Stimulated activated CD4-positive, alpha-beta T cell treated with anti-CD3 and anti-CD28 coated beads, Interleukin-4, amount 100 ng/mL, for 24 hours (primary cell): ENCODE measurements at regions not wholly inside any gene's neighbourhood (a gene's known extent, or its start where the extent isn't known, plus 50 kb on each side); places are given as distances from the start of the nearest gene placed in this dataset.
"Not testable (repeated sequence)": the region's sequence is repeated elsewhere in the genome, so short reads cannot be mapped to it uniquely, and the experiment has no call there.

Source experiments
- DNase-seq: peaks from one replicate; pipeline ENCODE4 v3.0.0-alpha.2; 2020

DNA sequence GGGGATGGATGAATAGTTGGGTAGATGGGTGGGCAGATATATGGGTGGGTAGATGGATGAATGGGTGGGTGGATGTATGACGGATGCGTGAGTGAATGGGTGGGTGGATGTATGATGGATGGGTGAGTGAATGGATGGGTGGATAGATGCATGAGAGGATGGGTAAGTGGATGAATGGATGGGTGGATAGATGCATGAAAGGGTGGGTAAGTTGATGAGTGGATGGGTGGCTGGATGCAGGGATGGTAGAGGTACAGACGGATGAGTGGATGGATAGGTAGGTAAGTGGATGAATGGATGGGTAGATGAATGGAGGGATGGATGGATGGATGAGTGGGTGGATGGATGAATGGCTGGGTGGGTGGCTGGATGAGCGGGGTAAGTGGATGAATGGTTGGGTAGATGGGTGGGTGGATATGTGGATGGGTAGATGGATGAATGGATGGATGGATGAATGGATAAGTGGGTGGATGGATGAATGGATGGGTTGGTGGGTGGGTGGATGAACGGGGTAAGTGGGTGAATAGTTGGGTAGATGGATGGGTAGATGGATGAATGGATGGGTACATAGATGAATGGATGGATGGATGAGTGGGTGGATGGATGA lies 208.9 kb downstream of the NPIPB11 start:
- DNase-seq, result not testable (repeated sequence)

DNA sequence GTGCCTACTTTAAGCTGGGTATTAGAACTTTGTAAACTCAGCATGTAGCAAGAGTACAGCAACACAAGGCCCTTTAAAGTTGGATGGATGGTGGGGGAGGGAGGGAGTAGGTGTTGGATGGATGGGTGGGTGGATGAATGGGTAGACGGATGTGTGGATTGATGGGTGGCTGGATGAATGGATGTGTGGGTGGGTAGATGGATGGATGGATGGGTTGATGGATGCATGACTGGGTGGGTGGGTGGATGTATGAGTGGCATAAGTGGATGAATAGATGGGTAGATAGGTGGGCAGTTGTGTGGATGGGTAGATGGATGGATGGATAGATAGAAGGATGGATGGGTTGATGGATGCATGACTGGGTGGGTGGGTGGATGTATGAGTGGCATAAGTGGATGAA lies 209.8 kb downstream of the NPIPB11 start:
- not testable (repeated sequence) for DNase-seq

DNA sequence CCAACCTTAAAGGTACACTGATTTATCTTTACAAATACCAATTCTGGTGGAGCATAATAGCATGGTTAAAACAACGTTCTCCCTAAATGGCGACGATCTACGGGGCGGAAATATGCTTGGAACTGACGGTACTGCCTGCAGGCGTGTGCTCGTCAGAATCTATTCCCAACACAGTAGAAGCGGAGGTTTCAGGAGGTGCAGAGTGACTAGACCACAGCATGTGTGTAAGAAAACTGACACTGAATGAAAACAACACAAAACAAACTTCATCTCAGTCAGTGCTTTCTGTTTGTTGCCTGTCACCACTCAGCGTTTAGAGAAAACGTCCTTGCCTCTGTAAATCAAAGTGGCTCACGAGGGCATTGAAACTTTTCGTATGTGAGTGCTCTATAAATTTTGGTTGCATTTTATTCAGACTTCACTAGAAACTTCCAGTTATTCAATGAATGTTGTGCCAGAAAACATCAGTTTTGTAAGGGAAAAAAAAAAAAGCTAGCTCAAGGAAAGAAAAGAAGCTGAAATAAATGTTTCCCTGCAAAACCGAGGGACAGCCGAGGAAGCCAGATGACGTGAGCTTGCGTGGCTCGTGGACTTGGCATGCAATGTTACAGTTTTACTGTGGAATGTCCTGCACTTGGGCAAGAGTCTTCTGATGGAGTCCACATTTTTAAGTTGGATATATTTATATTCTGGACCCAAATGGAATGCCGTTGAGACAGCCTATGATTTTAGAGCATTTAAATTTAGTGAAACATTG lies 210.4 kb downstream of the LAT start:
- not testable (repeated sequence) for DNase-seq

DNA sequence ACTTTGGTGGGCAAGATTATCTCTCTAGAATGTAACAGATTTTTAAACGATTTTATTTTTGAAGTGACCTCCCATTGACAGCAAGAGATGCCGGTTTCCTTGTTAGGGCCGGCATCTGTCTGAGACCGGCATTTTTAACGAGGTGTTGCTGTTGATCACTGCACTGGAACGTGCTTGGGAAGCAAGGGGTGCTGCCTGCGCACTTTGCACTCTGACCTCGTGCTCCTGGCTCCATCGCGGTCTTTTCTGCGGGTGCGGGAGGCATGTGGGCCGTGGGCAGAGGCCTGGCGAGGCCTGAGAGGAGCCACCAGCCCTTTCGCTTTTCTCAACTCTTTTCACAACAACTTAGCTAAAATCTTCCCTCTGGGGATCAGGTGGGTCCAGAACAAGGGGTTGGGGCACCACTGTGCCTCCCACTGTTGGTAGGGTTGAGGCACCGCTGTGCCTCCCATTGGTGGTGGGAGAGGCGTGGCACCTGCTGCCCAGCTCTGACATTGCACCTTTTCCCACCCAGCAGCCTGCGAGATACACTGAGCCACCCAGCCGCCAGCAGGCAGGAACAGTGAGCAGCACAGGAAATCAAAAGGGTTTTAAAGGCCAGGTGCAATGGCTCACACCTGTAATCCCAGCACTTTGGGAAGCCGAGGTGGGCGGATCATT lies 209.5 kb downstream of the LAT start:
- DNase-seq, result not testable (repeated sequence)

DNA sequence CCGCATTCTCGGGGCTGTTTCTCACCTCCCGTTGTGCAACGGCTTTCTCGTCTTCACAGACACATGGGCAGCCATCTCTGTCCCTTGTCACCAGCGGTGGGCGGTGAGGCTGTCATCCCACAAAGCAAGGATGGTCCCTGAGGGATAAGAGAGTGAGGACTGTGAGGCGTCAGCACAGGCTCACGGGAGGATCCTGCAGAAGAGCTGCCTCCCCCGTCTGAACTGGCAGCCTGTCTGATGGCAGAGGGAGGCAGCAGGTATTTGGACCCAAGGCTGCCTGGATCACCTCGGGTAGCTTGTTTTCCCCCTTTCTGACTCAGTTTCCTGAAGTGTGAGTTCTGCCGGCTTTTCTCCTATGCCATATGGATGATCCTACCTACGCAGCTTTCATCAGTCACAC lies 208.8 kb downstream of the LAT start:
- DNase-seq, result not testable (repeated sequence)

DNA sequence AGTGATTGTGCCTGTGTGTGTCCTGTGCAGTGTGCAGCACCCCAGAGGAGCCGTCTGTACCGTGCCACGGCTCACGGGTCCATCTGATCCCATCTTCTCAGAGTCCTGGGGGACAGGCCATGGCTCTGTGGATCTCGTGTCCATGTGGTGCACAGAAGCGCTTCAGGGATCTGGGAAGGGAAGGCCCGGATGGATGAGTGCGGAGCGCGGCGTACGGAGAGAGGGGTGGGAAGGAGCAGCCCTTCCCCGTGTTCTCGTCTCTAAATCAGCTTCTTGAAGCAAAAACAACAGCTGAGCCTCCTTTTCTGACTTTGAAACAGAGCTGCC lies 208.4 kb downstream of the LAT start:
- not testable (repeated sequence) for DNase-seq

DNA sequence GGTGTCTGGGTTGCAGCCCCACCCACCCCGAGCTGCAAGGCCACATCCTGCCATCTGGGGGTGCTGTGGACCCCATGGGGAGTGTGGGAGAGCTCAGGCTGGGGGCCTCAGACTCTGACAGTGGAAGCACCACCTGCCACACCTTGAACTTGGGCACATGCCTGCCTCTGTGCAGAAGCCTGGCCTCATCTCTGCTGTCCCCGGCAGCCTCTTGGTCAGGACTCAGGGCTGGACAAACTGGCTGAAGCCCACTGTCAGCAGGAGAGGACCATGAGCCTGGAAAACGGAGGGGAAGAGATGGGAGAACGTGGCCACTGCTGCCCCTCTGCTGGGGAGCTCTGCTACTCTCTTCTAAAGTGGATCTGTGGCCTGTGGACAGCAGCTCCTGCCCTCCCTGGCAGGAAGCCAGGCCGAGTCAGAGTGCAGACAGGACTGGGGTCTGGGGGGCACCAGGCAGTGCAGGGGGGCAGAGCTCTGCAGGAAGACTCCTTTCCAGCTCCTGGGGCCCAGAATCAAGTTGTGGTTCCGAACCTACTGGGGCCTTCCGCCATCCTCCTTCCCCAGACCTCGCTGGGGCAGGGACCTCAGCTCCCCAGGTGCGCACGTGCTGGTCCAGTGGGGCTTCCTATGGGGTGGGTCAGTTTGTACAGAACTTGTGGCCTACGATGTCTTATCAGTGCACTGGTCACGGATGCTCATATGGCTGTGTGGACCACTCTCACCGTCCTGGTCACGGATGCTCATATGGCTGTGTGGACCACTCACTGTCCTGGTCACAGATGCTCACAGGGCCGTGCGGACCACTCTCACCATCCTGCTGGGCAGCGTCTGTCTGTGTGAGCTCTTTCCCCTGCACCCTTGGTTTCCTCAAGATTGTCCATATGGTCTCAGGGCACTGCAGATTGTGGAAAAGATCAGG lies 207.7 kb downstream of the LAT start:
- DNase-seq, result no peak

DNA sequence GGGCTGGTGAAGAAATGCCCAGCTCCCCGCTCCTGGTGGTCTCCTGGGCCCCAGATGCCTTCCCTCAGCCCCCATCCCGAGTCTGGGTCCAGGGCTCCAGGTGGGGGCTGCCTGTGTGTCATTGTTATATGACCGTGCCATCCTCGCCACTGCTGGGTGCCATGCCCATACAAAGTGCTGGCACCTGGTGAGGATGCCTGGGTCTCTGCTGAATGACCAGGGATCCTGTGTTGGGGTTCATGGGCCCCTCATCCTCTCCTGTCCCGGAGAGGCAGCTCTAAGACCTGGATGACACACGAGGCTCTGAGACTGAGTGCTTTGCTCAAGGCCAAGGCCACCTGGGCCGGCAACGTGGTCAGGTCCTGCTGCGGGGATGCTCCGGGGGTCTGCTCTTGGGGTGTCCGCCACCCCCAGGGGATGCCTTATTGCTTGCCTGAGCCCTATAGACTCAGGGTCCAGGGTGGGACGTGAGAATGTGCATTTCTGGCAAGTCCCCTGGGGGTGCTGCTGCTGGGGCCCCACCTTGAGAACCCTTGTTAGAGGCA lies 206.9 kb downstream of the LAT start:
- not testable (repeated sequence) for DNase-seq

DNA sequence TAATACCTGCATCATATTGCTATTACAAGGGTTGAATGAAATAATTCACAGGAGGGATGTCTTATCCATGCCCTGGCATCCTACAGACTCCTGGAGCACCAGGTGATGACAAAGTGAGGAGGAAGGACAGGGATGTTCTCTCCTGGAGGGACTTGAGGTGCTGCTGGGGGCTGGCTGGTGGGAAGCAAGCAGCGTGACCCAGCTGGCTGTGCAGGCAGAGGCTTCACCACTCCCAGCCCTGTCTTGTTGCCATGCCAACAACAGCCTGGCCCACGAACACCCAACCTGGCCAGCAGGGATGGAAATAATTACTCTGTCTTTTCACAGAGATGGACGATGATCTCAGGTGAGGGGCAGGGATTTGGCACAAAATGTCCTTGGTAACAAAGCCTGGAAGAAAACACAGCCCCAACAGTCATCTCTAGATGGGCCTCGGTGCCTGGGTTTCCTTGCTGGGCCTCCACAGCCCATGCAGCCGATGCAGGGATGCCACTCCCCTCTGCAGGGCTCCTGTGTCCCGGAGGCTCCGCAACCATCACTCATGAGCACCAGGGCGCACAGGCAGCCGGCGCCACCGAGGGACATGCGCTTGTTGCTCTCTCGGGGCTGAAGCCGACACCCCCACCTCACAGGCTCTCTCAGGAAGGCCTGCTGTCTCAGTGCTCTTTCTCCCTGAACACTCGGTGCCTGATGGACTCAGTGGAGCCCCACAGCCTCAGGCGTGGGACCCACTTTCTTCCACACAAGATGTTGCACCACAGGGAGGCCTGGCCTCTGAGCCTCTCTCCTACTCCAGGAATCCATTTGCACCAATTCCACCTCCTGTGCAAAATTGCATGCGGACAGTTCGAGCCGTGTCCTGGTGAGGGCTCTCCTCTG lies 205.9 kb downstream of the LAT start:
- not testable (repeated sequence) for DNase-seq

DNA sequence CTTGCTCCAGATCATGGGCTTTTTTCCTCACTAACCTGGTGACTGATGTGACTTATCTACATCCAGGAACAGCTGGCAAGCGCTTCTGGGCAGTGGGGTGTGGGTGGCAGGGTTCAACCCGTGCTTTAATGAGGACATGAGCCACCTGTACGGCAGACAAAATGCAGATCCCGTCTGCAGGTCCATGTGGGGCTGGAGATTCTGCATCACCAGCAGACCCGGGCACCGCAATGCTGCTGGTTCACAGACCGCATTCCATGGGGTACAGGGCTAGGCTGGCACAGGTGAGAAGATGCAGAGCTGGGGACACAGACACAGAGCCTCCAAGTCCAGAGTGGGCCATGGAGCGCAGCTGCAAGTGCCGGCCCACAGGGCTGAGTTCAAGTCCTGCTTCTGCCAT lies 204.0 kb downstream of the LAT start:
- DNase-seq, result not testable (repeated sequence)

DNA sequence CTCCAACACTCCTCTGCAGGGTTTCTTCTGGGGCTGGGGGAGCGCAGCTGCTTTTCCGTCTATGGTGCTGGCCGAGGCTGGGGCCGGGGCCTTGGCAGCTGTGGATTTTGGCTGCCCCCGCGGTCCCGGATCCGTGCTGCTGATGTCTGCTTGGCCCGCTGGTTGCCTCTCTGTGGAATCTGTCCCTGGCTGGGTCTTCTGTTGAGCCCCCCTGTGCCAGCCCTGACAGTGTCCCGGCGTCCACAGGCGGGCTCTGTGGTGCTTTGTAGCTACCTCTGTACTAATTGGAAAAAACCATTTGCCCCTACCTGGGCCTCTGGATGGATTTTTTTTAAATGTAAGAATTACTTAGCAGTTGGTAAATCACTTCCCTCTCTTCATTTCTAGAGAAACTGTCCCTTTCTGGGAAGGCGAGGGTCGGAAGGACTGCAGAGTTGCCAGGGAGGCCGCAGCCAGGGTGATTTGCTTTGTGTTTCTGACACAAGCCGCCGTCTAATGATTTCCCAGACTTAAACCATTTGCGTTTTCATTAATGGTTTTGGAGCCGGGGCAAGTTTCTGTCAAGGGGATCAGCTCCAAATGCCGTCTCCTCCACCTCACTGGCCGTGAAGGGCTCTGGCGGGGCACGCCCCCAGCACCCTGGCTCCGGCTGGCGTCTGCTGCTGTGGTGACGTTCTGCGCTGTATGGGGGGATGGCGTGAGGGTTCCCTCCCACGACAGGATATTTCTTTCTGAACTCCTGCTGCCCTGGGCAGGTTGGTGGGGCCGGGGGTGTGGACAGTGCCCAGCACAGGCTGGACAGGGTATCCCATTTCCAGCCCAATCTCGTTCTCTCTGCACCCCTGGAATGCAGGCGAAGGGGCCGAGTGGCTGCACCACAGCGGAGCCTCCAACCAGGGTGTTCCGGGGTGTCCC lies 201.7 kb downstream of the LAT start:
- DNase-seq, result not testable (repeated sequence)

DNA sequence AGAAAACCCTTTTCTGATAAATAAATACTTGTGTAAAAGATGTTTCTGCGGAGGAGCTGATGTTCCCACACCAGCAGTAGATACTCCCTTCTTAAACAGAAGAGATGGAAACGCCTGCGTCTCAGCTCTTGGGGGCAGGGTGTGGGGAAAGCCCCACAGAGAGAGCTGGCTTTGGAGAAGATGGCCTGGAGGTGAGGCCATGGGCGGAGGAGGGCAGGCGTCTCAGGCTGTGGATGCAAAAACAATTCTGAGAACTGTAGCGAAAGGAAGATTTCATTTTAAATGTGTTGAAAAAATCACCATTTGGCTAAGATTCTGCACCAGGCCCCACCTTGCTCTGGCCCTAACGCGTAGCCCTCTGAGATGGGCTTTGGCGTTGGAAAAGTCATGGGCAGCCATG lies 201.0 kb downstream of the LAT start:
- DNase-seq, result not testable (repeated sequence)

DNA sequence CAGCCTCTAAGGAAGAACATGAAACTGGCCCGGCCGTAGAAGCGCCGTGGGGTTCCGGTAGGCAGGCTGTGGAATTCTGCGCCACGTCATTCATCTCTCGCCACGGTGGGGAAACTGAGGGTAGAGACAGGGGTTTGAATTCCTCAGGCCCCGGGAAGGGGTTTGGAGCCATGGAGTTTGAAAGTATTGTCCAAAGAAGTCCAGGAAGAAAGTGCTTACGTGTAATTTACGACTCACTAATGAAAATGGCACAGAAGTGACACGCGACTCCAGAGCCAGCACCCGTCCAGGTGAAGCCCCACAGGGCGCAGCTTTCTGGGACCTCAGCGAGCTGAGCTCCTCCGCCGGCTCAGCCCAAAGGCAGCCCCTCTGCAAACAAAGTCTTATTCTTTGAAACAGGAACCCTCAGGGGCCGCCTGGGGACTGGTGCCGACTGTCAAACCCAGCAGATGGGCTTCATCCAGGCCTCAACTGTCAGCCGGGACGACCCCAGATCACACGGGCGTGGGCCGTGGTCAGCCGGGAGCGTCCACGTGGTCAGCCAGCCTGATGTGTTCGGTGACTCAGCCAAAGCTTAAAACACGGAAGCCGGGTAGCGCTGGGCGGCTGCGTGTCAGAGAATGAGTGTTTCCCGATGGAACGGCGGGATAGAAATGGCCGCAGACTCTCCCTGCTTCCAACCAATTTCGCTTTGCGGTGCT lies 200.0 kb downstream of the LAT start:
- DNase-seq, result not testable (repeated sequence)

DNA sequence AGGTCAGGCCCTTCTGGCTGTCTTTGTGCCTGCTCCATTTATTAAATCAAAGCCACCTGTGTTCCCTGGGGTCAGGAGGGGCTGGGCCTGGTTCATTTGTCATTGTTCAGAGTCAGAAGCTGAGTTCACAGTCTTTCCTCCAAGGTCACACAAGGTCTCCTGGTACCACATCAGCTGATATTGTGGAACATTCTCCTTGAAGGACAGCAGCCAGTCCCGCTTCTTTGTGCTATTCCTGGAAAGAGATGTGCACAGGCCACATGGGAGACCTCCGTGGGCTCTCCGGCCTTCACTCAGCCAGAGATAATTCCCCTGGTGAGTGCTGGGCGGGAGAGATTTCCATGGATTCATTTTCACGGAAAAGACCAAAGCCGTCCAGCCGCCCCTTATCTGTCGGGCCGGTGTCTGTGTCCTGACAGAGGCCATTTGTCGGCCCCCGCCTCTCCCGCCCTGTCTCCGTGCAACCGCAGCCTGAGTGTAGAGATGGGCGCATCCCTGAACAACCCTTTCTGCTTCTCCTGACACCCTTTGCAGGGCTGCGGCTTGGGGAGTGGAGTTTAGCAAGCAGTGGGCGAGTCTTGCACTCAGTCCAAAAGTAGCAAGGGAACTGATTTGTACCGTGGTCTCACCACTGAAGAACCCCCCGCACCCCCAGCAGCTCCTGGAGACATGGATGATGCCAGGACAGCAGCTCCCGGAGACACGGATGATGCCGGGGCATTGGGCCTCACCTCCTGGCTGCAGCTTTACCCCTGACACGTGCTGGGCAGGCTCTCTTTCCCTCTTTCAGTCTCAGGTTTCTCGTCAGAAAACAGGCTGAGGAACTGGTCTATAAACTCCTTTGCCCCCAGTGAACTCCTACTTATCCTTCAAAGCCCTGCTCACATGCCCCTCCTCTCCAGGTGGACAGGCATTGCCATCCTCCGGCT lies 198.4 kb downstream of the LAT start:
- DNase-seq, result not testable (repeated sequence)

DNA sequence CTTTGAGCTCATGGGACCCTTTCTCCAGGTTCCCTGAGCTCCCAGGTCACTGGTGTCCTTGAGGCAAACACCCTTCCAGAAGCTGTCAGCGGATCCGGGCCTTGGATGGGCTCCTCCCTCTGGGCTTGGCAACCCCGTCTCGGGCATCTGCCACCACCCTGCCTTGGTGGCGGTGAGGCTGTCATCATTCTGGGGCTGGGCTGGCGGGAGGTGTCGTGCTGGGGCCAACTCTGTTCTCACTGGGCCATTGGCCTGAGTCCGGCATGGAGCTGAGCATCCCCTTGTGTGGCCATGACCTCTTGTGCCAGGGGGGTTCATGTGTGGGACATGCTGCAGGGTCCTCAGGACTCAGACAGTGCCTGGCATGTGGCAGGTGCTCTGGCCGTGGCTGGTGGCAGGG lies 197.6 kb downstream of the LAT start:
- DNase-seq, result no peak

DNA sequence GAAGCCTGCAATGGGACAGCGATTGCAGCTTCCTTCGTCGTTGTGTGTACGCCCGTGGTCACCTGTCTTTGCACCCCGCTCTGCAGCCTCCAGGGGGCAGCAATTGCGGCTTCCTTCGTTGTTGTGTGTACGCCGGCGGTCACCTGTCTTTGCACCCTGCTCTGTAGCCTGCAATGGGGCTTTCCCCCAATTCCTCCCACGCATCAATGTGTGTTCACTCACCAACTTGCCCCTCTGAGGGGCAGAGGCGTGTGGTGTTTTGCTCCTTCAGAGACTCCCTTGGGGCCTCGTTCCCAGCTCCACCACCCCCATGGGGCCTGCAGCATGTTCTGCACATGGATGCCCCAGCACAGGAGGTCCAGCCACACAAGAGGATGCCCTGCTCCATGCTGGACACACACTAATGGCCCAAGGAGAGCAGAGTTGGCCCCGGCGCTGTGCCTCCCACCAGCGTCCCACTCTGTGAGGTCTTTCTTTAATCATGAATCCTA lies 197.1 kb downstream of the LAT start:
- DNase-seq, result not testable (repeated sequence)

DNA sequence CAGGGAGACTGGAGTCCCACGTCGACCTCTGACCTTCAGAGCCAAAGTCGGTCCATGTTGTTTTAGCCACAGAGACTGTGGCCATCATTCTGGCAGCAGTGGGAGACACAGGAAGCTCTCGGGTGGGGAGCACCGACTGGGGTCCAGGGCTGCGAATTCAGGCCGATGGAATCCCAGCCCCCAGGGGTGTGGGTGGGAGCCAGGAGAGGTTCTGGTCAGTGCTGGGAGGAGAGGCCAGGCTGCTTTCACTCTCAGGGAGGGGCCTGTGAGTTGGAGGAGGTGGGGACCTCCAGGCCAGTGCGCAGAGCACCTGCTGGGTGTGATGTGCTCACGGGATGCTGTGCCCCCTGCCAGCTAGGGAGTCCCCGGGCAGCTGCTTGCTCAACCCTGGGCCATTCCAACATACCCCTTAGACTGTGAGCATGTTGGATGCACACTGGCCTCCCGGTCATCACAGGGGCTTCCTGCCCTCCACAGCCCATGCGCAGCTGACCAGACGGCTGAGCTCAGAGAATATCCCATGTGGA lies 196.5 kb downstream of the LAT start:
- DNase-seq, result not testable (repeated sequence)

DNA sequence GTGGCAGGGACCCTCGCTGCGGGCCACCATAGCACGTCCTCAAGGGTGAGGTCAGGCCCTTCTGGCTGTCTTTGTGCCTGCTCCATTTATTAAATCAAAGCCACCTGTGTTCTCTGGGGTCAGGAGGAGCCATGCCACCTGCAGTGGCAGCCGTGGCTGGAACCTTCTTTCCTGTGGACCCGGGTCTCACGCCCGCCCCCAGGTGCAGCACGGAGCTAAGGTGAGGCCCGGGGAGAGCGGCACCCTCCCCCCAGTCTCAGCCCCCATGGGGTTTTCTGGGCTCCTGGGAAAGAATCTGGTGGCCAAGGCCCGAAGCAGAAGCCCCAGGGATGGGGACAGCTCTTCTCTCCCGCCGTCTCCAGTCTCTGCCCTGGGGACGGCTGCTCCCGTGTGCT lies 195.4 kb downstream of the LAT start:
- DNase-seq, result not testable (repeated sequence)
